HepG2 (cell line): ENCODE measurements at regions not wholly inside any gene's neighbourhood (a gene's known extent, or its start where the extent isn't known, plus 50 kb on each side); places are given as distances from the start of the nearest gene placed in this dataset.

Source experiments
- ATAC-seq: fragments of 200-7000 bp; cut with Tn5 transposase; 3 replicates; pipeline ENCODE4 v1.9.1; 2020; ENCODE audit warnings: mild to moderate bottlenecking, moderate library complexity
- BruUV-seq: library from RNA; stranded (reverse); fragments of 400-500 nt; replicated peaks from 2 replicates; lab custom pipeline; 2021; lab: Mats Ljungman, UMichigan
- CTCF ChIA-PET: fragments of 300-600 bp; formaldehyde crosslinking; extraction: SDS; loops from one replicate; lab custom pipeline; 2021; ENCODE audit warnings: low total read pairs, inconsistent platforms, low intra/inter-chr PET ratio; lab: Yijun Ruan, JAX
- POLR2A ChIA-PET: fragments of 350-600 bp; sonication (Branson Sonifier 250); formaldehyde crosslinking; loops from one replicate; lab custom pipeline; 2020; ENCODE audit warnings: antibody characterized with exemption, inconsistent platforms; lab: Yijun Ruan, JAX
- DNase-seq: peaks from one replicate; pipeline ENCODE4 v3.0.0-alpha.2; 2015; ENCODE audit warnings: low spot score
- FAIRE-seq: peaks from 3 replicates; lab custom pipeline; 2011; peaks lifted over from hg19 to GRCh38; lab: Jason Lieb, UNC
- H2AFZ ChIP-seq: one replicate; pipeline ENCODE4 v1.6.1; 2011; ENCODE audit warnings: low read length, inconsistent platforms
- H3K27ac ChIP-seq: fragments of 300-600 bp; 3 replicates; pipeline ENCODE4 v1.8.0; 2011; ENCODE audit warnings: mixed run types, mild to moderate bottlenecking, mixed read lengths, low read length, inconsistent platforms; ENCODE audit not compliant: insufficient read depth; ENCODE audit errors: extremely low read length
- H3K27me3 ChIP-seq, 2 experiments: fragments of 200-600 bp in 1 of 2; 2 replicates in 1 of 2; 3 replicates in 1 of 2; pipeline versions ENCODE4 v1.6.0 to v1.8.0; 2011; ENCODE audit warnings: low read length in 2 of 2, mild to moderate bottlenecking in 2 of 2, moderate library complexity in 2 of 2, inconsistent platforms in 1 of 2; ENCODE audit not compliant: insufficient read depth in 2 of 2, control insufficient read depth in 1 of 2
- H3K36me3 ChIP-seq, 2 experiments: fragments of 200-600 bp in 1 of 2; replicated peaks in 1 of 2; 2 replicates in 1 of 2; 3 replicates in 1 of 2; pipeline versions ENCODE4 v1.5.1 to v1.8.0; 2011; ENCODE audit warnings: low read length in 2 of 2, inconsistent platforms in 1 of 2; ENCODE audit not compliant: insufficient read depth in 2 of 2, control insufficient read depth in 1 of 2
- H3K4me1 ChIP-seq: 2 replicates; pipeline ENCODE4 v1.5.1; 2012; ENCODE audit warnings: low read length, inconsistent platforms; ENCODE audit not compliant: insufficient read depth
- H3K4me2 ChIP-seq: 2 replicates; pipeline ENCODE4 v1.6.0; 2011; ENCODE audit warnings: low read depth, low read length, inconsistent platforms
- H3K4me3 ChIP-seq, 3 experiments: fragments of 200-600 bp in 1 of 3; sonication (generic), shearing (Covaris generic) in 1 of 3; replicated peaks in 1 of 3; 2 replicates each; pipeline ENCODE4 v1.5.1; 2011 to 2016; ENCODE audit warnings: low read length in 3 of 3, inconsistent platforms in 2 of 3, low read depth in 2 of 3, mild to moderate bottlenecking in 2 of 3, control low read depth in 1 of 3, mixed read lengths in 1 of 3; ENCODE audit not compliant: insufficient read depth in 1 of 3
- H3K79me2 ChIP-seq: one replicate; pipeline ENCODE4 v1.6.1; 2011; ENCODE audit warnings: low read length, inconsistent platforms; ENCODE audit not compliant: insufficient read depth
- H3K9ac ChIP-seq: 2 replicates; pipeline ENCODE4 v1.6.0; 2011; ENCODE audit warnings: mild to moderate bottlenecking, low read depth, low read length, inconsistent platforms; ENCODE audit not compliant: insufficient read depth
- H3K9me3 ChIP-seq: 2 replicates; pipeline ENCODE4 v1.5.1; 2012; ENCODE audit warnings: mild to moderate bottlenecking, low read length
- H4K20me1 ChIP-seq: 2 replicates; pipeline ENCODE4 v1.6.0; 2011; ENCODE audit warnings: inconsistent platforms, mild to moderate bottlenecking, low read length, moderate library complexity; ENCODE audit not compliant: insufficient read depth
- FOXJ3 ChIP-seq: sonication (generic); formaldehyde crosslinking; IDR thresholded peaks from 2 replicates; pipeline ENCODE4 v1.4.0; 2020; ENCODE audit warnings: missing genetic modification reagents, mild to moderate bottlenecking, borderline replicate concordance
- HNF4A ChIP-seq: sonication (generic); formaldehyde crosslinking; IDR thresholded peaks from 2 replicates; pipeline ENCODE4 v1.4.0; 2020; ENCODE audit warnings: missing genetic modification reagents
- REXO4 ChIP-seq: sonication (generic); formaldehyde crosslinking; IDR thresholded peaks from 2 replicates; pipeline ENCODE4 v1.8.0; 2022; ENCODE audit warnings: missing genetic modification reagents, mild to moderate bottlenecking, borderline replicate concordance
- SP1 ChIP-seq, 2 experiments: fragments of 450-650 bp in 1 of 2; sonication (generic) in 1 of 2; formaldehyde crosslinking in 1 of 2; IDR thresholded peaks; 2 replicates each; pipeline versions ENCODE4 v1.4.0 to v1.6.1; 2016 to 2020; ENCODE audit warnings: missing genetic modification reagents in 1 of 2
- ZNF10 ChIP-seq: sonication (generic); formaldehyde crosslinking; IDR thresholded peaks from 2 replicates; pipeline ENCODE4 v1.4.0; 2020; ENCODE audit warnings: mild to moderate bottlenecking, low read depth, missing genetic modification reagents, borderline replicate concordance
- ZNF329 ChIP-seq: sonication (generic); formaldehyde crosslinking; IDR thresholded peaks from 2 replicates; pipeline ENCODE4 v1.9.0; 2021; ENCODE audit warnings: low read depth, mild to moderate bottlenecking, missing genetic modification reagents
- ZNF790 ChIP-seq: sonication (generic); formaldehyde crosslinking; IDR thresholded peaks from 2 replicates; pipeline ENCODE4 v1.8.0; 2022; ENCODE audit warnings: missing genetic modification reagents, mild to moderate bottlenecking, borderline replicate concordance
- WGBS: methylation state at CpG from one replicate; pipeline ENCODE4 v1.1.6; 2017; ENCODE audit warnings: low lambda C conversion rate; 5-methylcytosine and 5-hydroxymethylcytosine counted together
- in situ Hi-C: cut with HindIII; loops from 2 replicates; pipeline ENCODE4 v1.10.0; 2017; ENCODE audit warnings: low pct_unique_long_range_greater_than_20kb; ENCODE audit not compliant: extremely low pct_ligation_motif_present
- intact Hi-C: fragments of 100-400 bp; cut with micrococcal nuclease; formaldehyde crosslinking; loops from one replicate; pipeline ENCODE4 v1.10.0; 2022; ENCODE audit not compliant: unreplicated experiment
- TF ChIP-seq, protein P1 (sequence below): sonication (generic); formaldehyde crosslinking; IDR thresholded peaks from 2 replicates; pipeline ENCODE4 v1.4.0; 2020; ENCODE audit warnings: missing genetic modification reagents

DNA sequence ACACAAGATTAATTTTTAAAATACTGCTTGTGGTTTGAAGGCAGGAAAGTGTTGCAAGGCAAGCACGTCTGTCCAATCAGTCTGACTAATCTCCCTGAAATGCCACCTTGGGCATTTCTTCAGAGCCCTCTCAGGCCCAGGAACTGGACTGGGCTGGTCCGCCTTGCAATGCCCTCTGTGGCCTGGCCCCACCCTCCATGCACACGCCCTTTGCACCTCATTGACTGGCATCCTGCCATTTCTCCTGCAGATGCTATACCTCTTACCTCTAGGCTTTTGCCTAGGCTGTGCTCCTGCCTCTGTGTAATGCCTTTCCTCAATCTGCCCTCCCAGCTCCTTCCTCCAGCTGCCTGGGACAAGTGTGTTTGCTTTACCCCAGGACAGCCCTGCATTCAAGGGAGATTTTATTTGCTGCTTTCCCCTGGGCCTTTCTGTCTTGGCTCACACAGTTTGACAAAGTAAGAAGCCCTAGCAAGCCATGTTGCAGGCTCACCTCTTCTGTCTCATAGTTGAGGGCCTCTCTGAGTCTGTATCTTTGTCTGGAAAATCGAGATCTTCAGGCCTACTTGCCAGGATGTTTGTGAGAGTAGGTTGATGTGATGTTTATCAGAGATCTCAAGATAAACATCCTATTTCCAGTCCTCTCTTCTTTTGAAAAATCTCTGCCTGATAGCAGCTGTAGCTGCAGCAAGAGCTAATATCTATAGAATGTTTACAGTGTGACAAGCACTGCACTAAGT lies 149.2 kb upstream of the JUN start:
- CTCF ChIA-PET = no interaction called here
- Histone ChIP-seq H3K79me2 (no peaks in the 10 kb centered on the region), H3K4me1 (peaks cover 38% of the 10 kb centered on the region), H4K20me1 (no peaks in the 10 kb centered on the region), H3K4me2 (no peak overlapping the region), H3K36me3 (no peaks in the 10 kb centered on the region), H3K27ac (no peak overlapping the region), H2AFZ (no peak overlapping the region), H3K4me3 (no peak overlapping the region), H3K9me3 (no peaks in the 10 kb centered on the region), H3K27me3 (peaks cover 1 to 14% of the 10 kb centered on the region in 2 experiments; a peak in 3 of 5 replicates), H3K9ac (no peak overlapping the region)
- TF ChIP-seq HNF4A (CRISPR knock-in tag) (peak; percentile 58), ZNF10 (no peak), ZNF790 (CRISPR knock-in tag) (no peak), SP1 (IDR thresholded peaks at IDR 0.05) (no peak), SP1 (CRISPR knock-in tag; IDR thresholded peaks at IDR 0.05) (0 out of 2 replicates have a peak, but pooled peaks have one; percentile 21)
- TF ChIP-seq, protein P1, sequence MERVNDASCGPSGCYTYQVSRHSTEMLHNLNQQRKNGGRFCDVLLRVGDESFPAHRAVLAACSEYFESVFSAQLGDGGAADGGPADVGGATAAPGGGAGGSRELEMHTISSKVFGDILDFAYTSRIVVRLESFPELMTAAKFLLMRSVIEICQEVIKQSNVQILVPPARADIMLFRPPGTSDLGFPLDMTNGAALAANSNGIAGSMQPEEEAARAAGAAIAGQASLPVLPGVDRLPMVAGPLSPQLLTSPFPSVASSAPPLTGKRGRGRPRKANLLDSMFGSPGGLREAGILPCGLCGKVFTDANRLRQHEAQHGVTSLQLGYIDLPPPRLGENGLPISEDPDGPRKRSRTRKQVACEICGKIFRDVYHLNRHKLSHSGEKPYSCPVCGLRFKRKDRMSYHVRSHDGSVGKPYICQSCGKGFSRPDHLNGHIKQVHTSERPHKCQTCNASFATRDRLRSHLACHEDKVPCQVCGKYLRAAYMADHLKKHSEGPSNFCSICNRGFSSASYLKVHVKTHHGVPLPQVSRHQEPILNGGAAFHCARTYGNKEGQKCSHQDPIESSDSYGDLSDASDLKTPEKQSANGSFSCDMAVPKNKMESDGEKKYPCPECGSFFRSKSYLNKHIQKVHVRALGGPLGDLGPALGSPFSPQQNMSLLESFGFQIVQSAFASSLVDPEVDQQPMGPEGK (CRISPR knock-in tag) = peak; percentile 43; the same call in 1 of the 2 replicates
- ATAC-seq (peak; percentile 86), DNase-seq (peak; percentile 38), FAIRE-seq (no peak)
- in situ Hi-C loops = no loop called here
- POLR2A ChIA-PET = no interaction called here
- intact Hi-C loops = no loop called here
- no TSS peak for BruUV-seq
- 0% methylated on average over 3 of the region's 4 CpGs for WGBS

DNA sequence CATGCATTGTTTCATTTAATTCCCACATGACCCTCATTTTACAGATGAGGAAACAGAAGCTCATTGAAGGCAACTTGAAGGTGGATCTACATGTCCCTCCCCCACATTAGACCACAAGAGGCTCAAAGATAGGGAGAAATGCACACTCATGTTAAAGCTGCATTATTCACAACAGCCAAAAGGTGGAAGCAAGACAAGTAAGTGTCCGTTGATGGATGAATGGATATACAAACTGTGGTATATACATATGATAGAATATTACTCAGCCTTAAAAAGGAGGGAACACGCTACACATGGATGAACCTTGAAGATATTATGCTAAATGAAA lies 149.7 kb upstream of the JUN start:
- no peaks in the 10 kb centered on the region for H4K20me1 ChIP-seq
- no peaks in the 10 kb centered on the region for H3K9me3 ChIP-seq
- intact Hi-C loops = no loop called here
- ChIA-PET POLR2A (no interaction called here), CTCF (no interaction called here)
- H3K79me2 ChIP-seq = no peaks in the 10 kb centered on the region
- H3K9ac ChIP-seq = no peak overlapping the region
- no peak overlapping the region for H3K27ac ChIP-seq
- BruUV-seq = no TSS peak
- WGBS = 50% methylated on average over 2 of the region's 2 CpGs
- DNase-seq = peak; percentile 23
- no peak overlapping the region for H3K4me3 ChIP-seq
- peaks cover 1 to 14% of the 10 kb centered on the region in 2 experiments; a peak in 3 of 5 replicates for H3K27me3 ChIP-seq
- FAIRE-seq = peak; percentile 26
- in situ Hi-C loops = no loop called here
- H3K4me2 ChIP-seq = no peak overlapping the region
- H2AFZ ChIP-seq = no peak overlapping the region
- peak; percentile 60 for ATAC-seq
- peaks cover 34% of the 10 kb centered on the region for H3K4me1 ChIP-seq
- no peaks in the 10 kb centered on the region for H3K36me3 ChIP-seq
- TF ChIP-seq FOXJ3 (CRISPR knock-in tag) (no peak), REXO4 (CRISPR knock-in tag) (no peak), ZNF329 (CRISPR knock-in tag) (no peak)
